WI38 (cell line): ENCODE measurements at regions not wholly inside any gene's neighbourhood (a gene's known extent, or its start where the extent isn't known, plus 50 kb on each side); places are given as distances from the start of the nearest gene placed in this dataset.

Source experiments
- H3K4me3 ChIP-seq: 2 replicates; pipeline ENCODE4 v1.5.1; 2011; ENCODE audit warnings: low read depth, mild to moderate bottlenecking, control low read depth, low read length
- TF ChIP-seq, protein P1 (sequence below): IDR thresholded peaks from 2 replicates; pipeline ENCODE4 v1.5.1; 2012; ENCODE audit warnings: low read depth, mild to moderate bottlenecking, control low read depth, low read length

DNA sequence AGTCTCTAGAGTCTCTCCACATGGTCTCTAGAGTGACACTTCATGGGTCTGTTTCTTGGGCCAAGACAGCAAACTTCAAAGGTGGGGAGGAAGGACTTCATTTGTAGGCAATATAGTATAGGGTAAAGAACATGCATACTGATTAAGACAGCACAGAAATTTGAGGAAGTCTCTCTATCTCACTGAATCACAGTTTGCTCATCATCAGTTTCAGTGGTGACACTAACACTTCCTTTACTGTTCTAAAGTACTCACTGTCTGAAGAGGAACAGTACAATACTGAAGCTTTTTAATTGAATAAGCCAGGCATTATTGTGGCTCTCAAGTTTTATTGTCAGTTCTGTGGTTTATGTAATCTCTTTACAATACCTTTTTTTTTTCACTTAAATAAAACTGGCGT, 656.4 kb upstream of the CDH8 start:
- no peak overlapping the region for H3K4me3 ChIP-seq
- TF ChIP-seq, protein P1, sequence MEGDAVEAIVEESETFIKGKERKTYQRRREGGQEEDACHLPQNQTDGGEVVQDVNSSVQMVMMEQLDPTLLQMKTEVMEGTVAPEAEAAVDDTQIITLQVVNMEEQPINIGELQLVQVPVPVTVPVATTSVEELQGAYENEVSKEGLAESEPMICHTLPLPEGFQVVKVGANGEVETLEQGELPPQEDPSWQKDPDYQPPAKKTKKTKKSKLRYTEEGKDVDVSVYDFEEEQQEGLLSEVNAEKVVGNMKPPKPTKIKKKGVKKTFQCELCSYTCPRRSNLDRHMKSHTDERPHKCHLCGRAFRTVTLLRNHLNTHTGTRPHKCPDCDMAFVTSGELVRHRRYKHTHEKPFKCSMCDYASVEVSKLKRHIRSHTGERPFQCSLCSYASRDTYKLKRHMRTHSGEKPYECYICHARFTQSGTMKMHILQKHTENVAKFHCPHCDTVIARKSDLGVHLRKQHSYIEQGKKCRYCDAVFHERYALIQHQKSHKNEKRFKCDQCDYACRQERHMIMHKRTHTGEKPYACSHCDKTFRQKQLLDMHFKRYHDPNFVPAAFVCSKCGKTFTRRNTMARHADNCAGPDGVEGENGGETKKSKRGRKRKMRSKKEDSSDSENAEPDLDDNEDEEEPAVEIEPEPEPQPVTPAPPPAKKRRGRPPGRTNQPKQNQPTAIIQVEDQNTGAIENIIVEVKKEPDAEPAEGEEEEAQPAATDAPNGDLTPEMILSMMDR: no peak

DNA sequence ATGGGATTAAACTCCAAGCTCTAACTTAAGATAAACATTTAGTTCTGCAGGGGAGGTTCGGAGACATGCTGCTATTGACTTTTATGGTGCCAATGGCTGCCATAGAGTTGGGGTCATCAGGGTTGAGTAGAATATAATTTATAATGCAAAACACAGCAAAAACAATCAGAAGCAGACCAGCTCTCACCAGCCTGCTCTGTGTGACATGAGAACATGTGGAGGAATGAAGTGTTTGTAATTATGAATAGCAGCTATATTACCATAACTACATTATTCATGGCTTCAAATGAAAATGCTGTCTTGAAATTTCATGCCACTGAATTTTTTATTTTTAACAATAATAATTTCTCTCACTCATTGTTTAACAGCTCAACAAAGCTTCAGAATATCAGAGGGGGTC, 645.6 kb upstream of the CDH8 start:
- no peak overlapping the region for H3K4me3 ChIP-seq
- TF ChIP-seq, protein P1: no peak

DNA sequence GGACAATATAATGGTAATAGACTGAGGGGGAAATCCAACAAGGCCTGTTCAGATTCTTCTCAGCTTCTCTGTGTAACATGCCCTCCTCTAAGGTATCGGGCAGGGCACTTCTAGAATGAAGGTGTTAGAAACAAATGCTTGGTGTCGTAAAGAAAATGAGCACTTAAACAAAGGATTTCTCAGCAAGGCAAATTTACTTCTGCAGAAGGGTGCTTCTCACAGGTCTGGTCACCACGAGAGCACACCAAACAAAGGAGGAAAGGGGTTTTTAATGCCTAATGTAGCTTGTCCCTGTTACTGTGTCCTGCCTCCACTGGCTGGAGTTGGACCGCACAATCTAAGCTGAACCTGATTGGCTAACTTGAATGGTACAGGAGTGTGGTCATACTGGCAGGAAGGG, 642.6 kb upstream of the CDH8 start:
- H3K4me3 ChIP-seq: no peak overlapping the region
- TF ChIP-seq, protein P1: no peak

DNA sequence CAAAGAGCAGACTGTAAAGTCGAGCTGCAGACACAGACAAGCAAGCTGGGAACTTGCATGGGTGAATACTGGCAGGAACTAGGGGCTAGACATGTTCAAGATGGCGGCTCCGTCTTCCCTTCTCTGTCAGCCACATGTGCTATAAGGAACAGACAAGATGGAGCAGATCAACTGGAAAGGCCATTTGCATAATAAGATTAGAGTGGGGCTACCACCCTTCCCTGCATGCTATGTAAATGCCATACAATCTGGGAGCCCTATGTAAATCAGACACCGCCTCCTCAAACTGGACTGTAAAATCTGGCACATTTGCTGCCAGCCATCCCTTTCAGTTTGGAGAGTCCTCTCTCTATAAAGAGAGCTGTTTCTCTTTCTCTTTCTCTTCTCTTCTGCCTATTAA, 640.1 kb upstream of the CDH8 start:
- H3K4me3 ChIP-seq: no peak overlapping the region

DNA sequence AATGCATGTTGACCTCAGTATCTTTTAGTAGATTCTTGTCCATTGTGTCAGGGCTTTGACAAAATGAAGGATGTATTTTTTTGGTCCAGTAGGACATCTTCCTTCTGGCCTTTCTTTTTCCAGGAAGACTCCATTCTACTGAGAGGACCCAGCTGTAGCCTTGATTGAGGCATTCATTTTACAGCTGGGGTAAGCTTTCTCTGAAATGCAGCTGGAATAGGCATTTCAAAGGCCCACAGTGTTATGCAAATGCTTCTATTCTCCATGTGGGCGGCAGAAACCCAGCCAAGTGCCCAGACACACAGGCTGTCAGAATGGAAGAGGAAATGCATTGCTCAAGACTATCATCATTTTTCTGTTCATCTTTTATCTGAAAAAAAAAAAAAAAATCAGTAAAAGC, 629.0 kb upstream of the CDH8 start:
- TF ChIP-seq, protein P1: no peak
- no peak overlapping the region for H3K4me3 ChIP-seq

More for the DNA sequence above, 640.1 kb upstream of the CDH8 start:
- TF ChIP-seq, protein P1: no peak

DNA sequence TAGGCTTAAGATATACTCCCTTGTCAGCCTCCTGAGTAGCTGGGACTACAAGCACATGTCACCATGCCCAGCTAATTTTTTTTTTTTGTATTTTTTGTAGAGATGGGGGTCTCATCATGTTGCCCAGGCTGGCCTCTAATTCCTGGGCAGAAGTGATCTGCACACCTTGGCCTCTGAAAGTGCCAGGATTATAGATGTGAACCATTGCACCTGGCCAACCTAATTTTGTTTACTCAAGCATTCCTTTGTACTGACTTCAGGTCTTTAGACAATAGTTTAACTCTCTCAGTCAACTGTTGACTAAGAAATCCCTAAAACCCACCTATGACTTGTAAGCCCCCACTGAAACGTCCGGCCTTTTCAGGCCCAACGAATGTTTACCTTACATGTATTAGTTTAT, 628.3 kb upstream of the CDH8 start:
- no peak overlapping the region for H3K4me3 ChIP-seq
- TF ChIP-seq, protein P1: no peak

DNA sequence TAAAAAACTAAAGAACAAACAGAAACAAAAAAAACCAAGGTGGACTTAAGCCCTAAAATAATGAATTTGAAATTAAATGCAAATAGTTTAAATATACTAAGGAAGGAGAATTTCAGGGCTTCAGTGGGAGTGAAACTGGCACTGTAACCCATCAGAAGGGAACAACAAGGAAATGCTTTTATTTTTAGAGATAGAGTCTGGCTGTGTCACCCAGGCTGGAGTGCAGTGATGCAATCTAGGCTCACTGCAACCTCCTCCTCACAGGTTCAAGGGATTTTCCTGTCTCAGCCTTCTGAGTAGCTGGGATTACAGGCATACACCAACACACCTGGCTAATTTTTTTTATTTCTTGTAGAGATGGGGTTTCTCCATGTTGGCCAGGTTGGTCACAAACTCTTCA, 625.2 kb upstream of the CDH8 start:
- TF ChIP-seq, protein P1: no peak
- no peak overlapping the region for H3K4me3 ChIP-seq

DNA sequence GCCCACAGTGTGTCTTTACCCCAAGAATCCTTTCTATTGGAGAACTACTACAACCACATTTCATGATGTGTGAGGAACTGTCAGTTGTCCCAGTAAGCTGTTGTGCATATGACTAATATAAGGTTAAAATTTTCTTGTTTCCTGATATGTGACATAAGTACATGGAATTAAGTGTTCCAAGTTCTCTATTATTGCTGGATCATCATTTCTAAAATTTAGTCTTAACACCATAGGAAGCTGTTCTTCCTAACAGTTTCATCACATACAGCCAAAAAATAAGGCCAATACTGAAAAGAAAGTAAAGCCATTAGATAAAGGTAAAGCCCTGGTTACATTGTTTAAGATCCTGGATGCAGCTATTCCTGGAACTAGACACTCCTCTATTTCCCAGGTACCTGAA, 620.9 kb upstream of the CDH8 start:
- TF ChIP-seq, protein P1: no peak
- H3K4me3 ChIP-seq: no peak overlapping the region
